ENCODE measurements at regions not wholly inside any gene's neighbourhood (a gene's known extent, or its start where the extent isn't known, plus 50 kb on each side); places are given as distances from the start of the nearest gene placed in this dataset.

DNA sequence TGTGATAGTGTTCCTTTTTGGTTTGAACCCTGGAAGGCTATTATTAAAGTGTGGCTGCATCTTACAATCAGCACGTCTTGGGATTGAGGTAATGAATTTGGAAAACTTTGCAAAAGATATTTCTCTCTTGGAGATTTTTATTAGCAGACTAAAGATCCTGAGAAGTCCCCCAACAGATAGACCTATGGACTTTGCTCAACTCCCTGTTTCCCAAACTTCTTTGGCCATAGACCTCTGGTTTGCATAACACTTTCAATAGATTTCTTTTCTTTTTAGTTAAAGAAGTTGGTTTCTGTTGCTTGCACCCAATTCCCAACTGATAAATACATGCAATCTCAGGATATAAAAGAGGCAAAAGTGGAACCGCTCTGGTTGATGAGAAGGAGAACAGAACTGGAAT, 465.8 kb upstream of the PROK2 start:
- H3K27me3 ChIP-seq (ENCODE audit: insufficient read depth, low read length) = peaks cover 32% of the 10 kb centered on the region
- H3K9me3 Mint-ChIP-seq (ENCODE audit: unreplicated experiment) = peaks cover 9% of the 10 kb centered on the region
- H3K27ac ChIP-seq (ENCODE audit: low read depth, low read length) = no peak overlapping the region
- no peaks in the 10 kb centered on the region for H3K36me3 ChIP-seq (ENCODE audit: insufficient read depth, low read length)
- H3K27me3 Mint-ChIP-seq (ENCODE audit: low read depth, unreplicated experiment) = peaks cover 65% of the 10 kb centered on the region
- no peaks in the 10 kb centered on the region for H3K79me2 ChIP-seq (ENCODE audit: insufficient read depth, low read length)
- TF ChIP-seq, protein P1, sequence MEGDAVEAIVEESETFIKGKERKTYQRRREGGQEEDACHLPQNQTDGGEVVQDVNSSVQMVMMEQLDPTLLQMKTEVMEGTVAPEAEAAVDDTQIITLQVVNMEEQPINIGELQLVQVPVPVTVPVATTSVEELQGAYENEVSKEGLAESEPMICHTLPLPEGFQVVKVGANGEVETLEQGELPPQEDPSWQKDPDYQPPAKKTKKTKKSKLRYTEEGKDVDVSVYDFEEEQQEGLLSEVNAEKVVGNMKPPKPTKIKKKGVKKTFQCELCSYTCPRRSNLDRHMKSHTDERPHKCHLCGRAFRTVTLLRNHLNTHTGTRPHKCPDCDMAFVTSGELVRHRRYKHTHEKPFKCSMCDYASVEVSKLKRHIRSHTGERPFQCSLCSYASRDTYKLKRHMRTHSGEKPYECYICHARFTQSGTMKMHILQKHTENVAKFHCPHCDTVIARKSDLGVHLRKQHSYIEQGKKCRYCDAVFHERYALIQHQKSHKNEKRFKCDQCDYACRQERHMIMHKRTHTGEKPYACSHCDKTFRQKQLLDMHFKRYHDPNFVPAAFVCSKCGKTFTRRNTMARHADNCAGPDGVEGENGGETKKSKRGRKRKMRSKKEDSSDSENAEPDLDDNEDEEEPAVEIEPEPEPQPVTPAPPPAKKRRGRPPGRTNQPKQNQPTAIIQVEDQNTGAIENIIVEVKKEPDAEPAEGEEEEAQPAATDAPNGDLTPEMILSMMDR (IDR thresholded peaks at IDR 0.05; ENCODE audit: insufficient read depth, low read depth, low read length) = no peak
- TF ChIP-seq EZH2 (IDR thresholded peaks at IDR 0.05; ENCODE audit: insufficient read depth, low read length) = no peak
- no peak overlapping the region for H3K4me3 Mint-ChIP-seq (ENCODE audit: unreplicated experiment)
- no peak overlapping the region for H3K4me2 ChIP-seq (ENCODE audit: low read length)
- no peaks in the 10 kb centered on the region for H4K20me1 ChIP-seq (ENCODE audit: insufficient read depth, low read length)
- H3K27ac Mint-ChIP-seq (ENCODE audit: unreplicated experiment) = no peak overlapping the region
- H3K36me3 Mint-ChIP-seq (ENCODE audit: low read depth, unreplicated experiment) = no peaks in the 10 kb centered on the region
- H3K9me3 ChIP-seq (ENCODE audit: insufficient read depth, low read depth, low read length) = peaks cover 3% of the 10 kb centered on the region
- H3K4me1 Mint-ChIP-seq (ENCODE audit: low read depth, unreplicated experiment) = peaks cover 5% of the 10 kb centered on the region
- FAIRE-seq = no peak
- H3K9ac ChIP-seq (ENCODE audit: low read length) = no peak overlapping the region
- no peak for DNase-seq (ENCODE audit: low read depth)
- H3K4me3 ChIP-seq (ENCODE audit: insufficient read depth, low read depth, low read length) = no peak overlapping the region
- no peak overlapping the region for H2AFZ ChIP-seq (ENCODE audit: low read depth, low read length)
- H3K4me1 ChIP-seq (ENCODE audit: insufficient read depth, low read length) = peaks cover 2% of the 10 kb centered on the region

DNA sequence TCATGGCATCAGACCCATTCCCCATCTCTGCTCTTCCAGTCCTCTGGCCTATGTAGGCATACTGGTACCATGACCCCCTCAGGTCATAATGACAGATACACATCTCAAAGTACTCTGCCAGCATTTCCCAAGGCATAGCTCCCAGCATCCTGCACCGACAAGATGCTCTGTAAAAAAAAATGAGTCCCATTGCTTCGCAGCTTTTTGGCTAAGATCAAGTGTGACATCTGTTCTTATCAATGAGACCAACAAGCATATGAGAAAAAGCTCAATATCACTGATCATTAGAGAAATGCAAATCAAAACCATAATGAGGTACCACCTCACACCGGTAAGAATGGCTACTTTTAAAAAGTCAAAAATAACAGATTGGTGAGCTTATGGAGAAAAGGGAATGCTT, 463.9 kb upstream of the PROK2 start:
- H4K20me1 ChIP-seq (ENCODE audit: insufficient read depth, low read length) = no peaks in the 10 kb centered on the region
- H3K79me2 ChIP-seq (ENCODE audit: insufficient read depth, low read length) = no peaks in the 10 kb centered on the region
- Mint-ChIP-seq H3K4me1 (ENCODE audit: low read depth, unreplicated experiment) (no peaks in the 10 kb centered on the region), H3K4me3 (ENCODE audit: unreplicated experiment) (no peak overlapping the region), H3K27ac (ENCODE audit: unreplicated experiment) (no peak overlapping the region), H3K36me3 (ENCODE audit: low read depth, unreplicated experiment) (no peaks in the 10 kb centered on the region), H3K9me3 (ENCODE audit: unreplicated experiment) (peaks cover 15% of the 10 kb centered on the region), H3K27me3 (ENCODE audit: low read depth, unreplicated experiment) (peaks cover 69% of the 10 kb centered on the region)
- H3K4me1 ChIP-seq (ENCODE audit: insufficient read depth, low read length) = no peaks in the 10 kb centered on the region
- H3K27me3 ChIP-seq (ENCODE audit: insufficient read depth, low read length) = peaks cover 26% of the 10 kb centered on the region
- no peak overlapping the region for H3K4me2 ChIP-seq (ENCODE audit: low read length)
- no peak overlapping the region for H3K4me3 ChIP-seq (ENCODE audit: insufficient read depth, low read depth, low read length)
- H3K36me3 ChIP-seq (ENCODE audit: insufficient read depth, low read length) = no peaks in the 10 kb centered on the region
- peaks cover 3% of the 10 kb centered on the region for H3K9me3 ChIP-seq (ENCODE audit: insufficient read depth, low read depth, low read length)
- H3K27ac ChIP-seq (ENCODE audit: low read depth, low read length) = no peak overlapping the region
- TF ChIP-seq EZH2 (IDR thresholded peaks at IDR 0.05; ENCODE audit: insufficient read depth, low read length) = no peak
- TF ChIP-seq, protein P1 (IDR thresholded peaks at IDR 0.05; ENCODE audit: insufficient read depth, low read depth, low read length) = no peak
- no peak overlapping the region for H2AFZ ChIP-seq (ENCODE audit: low read depth, low read length)
- H3K9ac ChIP-seq (ENCODE audit: low read length) = no peak overlapping the region
- FAIRE-seq (no peak), DNase-seq (ENCODE audit: low read depth) (no peak)

DNA sequence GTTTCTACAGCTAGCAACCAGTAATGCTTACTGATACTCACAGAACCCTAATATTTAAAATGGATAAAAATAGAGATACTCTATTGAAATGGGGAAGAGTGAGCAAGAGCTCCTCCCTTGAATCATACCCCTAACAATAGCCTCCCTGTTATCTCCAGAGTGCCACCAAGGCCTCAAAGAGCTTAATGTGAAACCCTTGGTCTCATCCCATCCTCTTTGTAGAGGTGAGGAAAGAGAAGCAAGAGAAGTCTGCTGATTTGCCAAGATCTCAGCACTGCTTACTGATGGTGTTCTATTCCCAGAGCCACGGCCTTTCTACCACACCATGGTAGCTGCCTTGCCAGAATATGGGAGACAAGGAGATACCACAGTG, 463.4 kb upstream of the PROK2 start:
- no peak for TF ChIP-seq EZH2 (IDR thresholded peaks at IDR 0.05; ENCODE audit: insufficient read depth, low read length)
- TF ChIP-seq, protein P1 (IDR thresholded peaks at IDR 0.05; ENCODE audit: insufficient read depth, low read depth, low read length) = no peak
- H3K27ac ChIP-seq (ENCODE audit: low read depth, low read length) = no peak overlapping the region
- H3K9ac ChIP-seq (ENCODE audit: low read length) = no peak overlapping the region
- H4K20me1 ChIP-seq (ENCODE audit: insufficient read depth, low read length) = no peaks in the 10 kb centered on the region
- FAIRE-seq (no peak), DNase-seq (ENCODE audit: low read depth) (no peak)
- Mint-ChIP-seq H3K4me1 (ENCODE audit: low read depth, unreplicated experiment) (no peaks in the 10 kb centered on the region), H3K27me3 (ENCODE audit: low read depth, unreplicated experiment) (peaks cover 67% of the 10 kb centered on the region), H3K9me3 (ENCODE audit: unreplicated experiment) (peaks cover 15% of the 10 kb centered on the region), H3K4me3 (ENCODE audit: unreplicated experiment) (no peak overlapping the region), H3K36me3 (ENCODE audit: low read depth, unreplicated experiment) (no peaks in the 10 kb centered on the region), H3K27ac (ENCODE audit: unreplicated experiment) (no peak overlapping the region)
- H3K4me3 ChIP-seq (ENCODE audit: insufficient read depth, low read depth, low read length) = no peak overlapping the region
- no peaks in the 10 kb centered on the region for H3K36me3 ChIP-seq (ENCODE audit: insufficient read depth, low read length)
- H3K4me2 ChIP-seq (ENCODE audit: low read length) = no peak overlapping the region
- H2AFZ ChIP-seq (ENCODE audit: low read depth, low read length) = no peak overlapping the region
- peaks cover 21% of the 10 kb centered on the region for H3K27me3 ChIP-seq (ENCODE audit: insufficient read depth, low read length)
- no peaks in the 10 kb centered on the region for H3K4me1 ChIP-seq (ENCODE audit: insufficient read depth, low read length)
- peaks cover 3% of the 10 kb centered on the region for H3K9me3 ChIP-seq (ENCODE audit: insufficient read depth, low read depth, low read length)
- H3K79me2 ChIP-seq (ENCODE audit: insufficient read depth, low read length) = no peaks in the 10 kb centered on the region

Data from astrocyte (in vitro differentiated cells and primary cell).